Fibroblast of lung (primary cell): ENCODE measurements at regions not wholly inside any gene's neighbourhood (a gene's known extent, or its start where the extent isn't known, plus 50 kb on each side); places are given as distances from the start of the nearest gene placed in this dataset.

Experiments
- DNase-seq, 2 donors: peaks; one replicate each; pipeline versions ENCODE4 v3.0.0 to v3.0.0-alpha.2; 2010; ENCODE audit warnings: low read depth in 2 of 2
- H2AFZ ChIP-seq: 2 replicates; pipeline ENCODE4 v1.5.1; 2012; ENCODE audit warnings: low read length, control low read depth, inconsistent platforms
- H3K27ac ChIP-seq: 2 replicates; pipeline ENCODE4 v1.5.1; 2011; ENCODE audit warnings: low read length, control low read depth; ENCODE audit not compliant: insufficient read depth
- H3K27me3 ChIP-seq: 2 replicates; pipeline ENCODE4 v1.5.1; 2011; ENCODE audit warnings: mild to moderate bottlenecking, low read length; ENCODE audit not compliant: control insufficient read depth, insufficient read depth
- H3K36me3 ChIP-seq: 2 replicates; pipeline ENCODE4 v1.5.1; 2011; ENCODE audit warnings: low read length; ENCODE audit not compliant: control insufficient read depth, insufficient read depth
- H3K4me1 ChIP-seq: 2 replicates; pipeline ENCODE4 v1.5.1; 2011; ENCODE audit warnings: low read length; ENCODE audit not compliant: control insufficient read depth, insufficient read depth; ENCODE audit errors: extremely low read depth
- H3K4me2 ChIP-seq: 2 replicates; pipeline ENCODE4 v1.5.1; 2011; ENCODE audit warnings: low read length, control low read depth; ENCODE audit not compliant: insufficient read depth; ENCODE audit errors: extremely low read depth
- H3K4me3 ChIP-seq, 4 experiments: fragments of 200-600 bp in 1 of 4; sonication (generic) in 1 of 4; replicated peaks in 1 of 4; 2 replicates each; pipeline ENCODE4 v1.5.1; 2011 to 2016; ENCODE audit warnings: low read length in 4 of 4, low read depth in 3 of 4, mild to moderate bottlenecking in 3 of 4, control low read depth in 2 of 4, inconsistent platforms in 1 of 4, mixed read lengths in 1 of 4; ENCODE audit not compliant: insufficient read depth in 1 of 4; ENCODE audit errors: control extremely low read depth in 1 of 4
- H3K79me2 ChIP-seq: 2 replicates; pipeline ENCODE4 v1.5.1; 2012; ENCODE audit warnings: mild to moderate bottlenecking, low read length, inconsistent platforms; ENCODE audit not compliant: control insufficient read depth, insufficient read depth
- H3K9ac ChIP-seq: 2 replicates; pipeline ENCODE4 v1.5.1; 2011; ENCODE audit warnings: mild to moderate bottlenecking, low read length, control low read depth; ENCODE audit not compliant: insufficient read depth
- H3K9me3 ChIP-seq: 2 replicates; pipeline ENCODE4 v1.5.1; 2012; ENCODE audit warnings: low read depth, low read length; ENCODE audit not compliant: control insufficient read depth, insufficient read depth
- H4K20me1 ChIP-seq: 2 replicates; pipeline ENCODE4 v1.5.1; 2011; ENCODE audit warnings: low read length; ENCODE audit not compliant: control insufficient read depth, insufficient read depth; ENCODE audit errors: extremely low read depth
- EZH2 ChIP-seq: IDR thresholded peaks from 2 replicates; pipeline ENCODE4 v1.5.1; 2012; ENCODE audit warnings: low read length, control low read depth, mild to moderate bottlenecking; ENCODE audit errors: missing control alignments
- TF ChIP-seq, protein P1 (sequence below), 2 donors: IDR thresholded peaks in 1 of 2; conservative IDR thresholded peaks in 1 of 2; 1 replicate in 1 of 2; 2 replicates in 1 of 2; pipeline ENCODE4 v1.5.1; 2011 to 2012; ENCODE audit warnings: low read length in 2 of 2, control low read depth in 1 of 2, inconsistent platforms in 1 of 2, low read depth in 1 of 2, mild to moderate bottlenecking in 1 of 2

DNA sequence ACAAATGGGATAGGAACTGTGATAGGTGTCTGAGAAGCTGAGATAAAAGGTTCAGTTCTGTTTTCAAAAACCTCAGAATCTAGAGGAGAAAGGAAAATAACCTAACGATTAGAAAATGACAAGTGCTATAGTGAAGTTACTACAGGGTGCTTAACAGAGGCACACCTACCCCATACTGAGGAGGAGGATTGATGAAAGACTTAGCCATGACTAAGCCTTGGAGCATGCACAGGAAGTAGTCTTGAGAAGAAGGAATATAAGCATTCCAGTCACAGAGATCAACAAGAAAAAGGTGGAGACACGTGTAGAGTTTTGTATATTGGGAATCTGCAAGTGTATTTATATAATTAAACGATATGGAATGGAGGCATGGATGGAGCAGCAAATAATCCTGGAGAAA, 1225.5 kb upstream of the CELF2 start:
- TF ChIP-seq EZH2 = no peak
- TF ChIP-seq, protein P1, sequence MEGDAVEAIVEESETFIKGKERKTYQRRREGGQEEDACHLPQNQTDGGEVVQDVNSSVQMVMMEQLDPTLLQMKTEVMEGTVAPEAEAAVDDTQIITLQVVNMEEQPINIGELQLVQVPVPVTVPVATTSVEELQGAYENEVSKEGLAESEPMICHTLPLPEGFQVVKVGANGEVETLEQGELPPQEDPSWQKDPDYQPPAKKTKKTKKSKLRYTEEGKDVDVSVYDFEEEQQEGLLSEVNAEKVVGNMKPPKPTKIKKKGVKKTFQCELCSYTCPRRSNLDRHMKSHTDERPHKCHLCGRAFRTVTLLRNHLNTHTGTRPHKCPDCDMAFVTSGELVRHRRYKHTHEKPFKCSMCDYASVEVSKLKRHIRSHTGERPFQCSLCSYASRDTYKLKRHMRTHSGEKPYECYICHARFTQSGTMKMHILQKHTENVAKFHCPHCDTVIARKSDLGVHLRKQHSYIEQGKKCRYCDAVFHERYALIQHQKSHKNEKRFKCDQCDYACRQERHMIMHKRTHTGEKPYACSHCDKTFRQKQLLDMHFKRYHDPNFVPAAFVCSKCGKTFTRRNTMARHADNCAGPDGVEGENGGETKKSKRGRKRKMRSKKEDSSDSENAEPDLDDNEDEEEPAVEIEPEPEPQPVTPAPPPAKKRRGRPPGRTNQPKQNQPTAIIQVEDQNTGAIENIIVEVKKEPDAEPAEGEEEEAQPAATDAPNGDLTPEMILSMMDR (conservative IDR thresholded peaks at IDR 0.05 in 1 of 2, IDR thresholded peaks at IDR 0.05 in 1 of 2; ENCODE audit: low read depth in 1 of 2, low read length in 2 of 2) = no peak
- DNase-seq = peak in 1 of 2 donors; percentile 82
- Histone ChIP-seq H3K36me3 (no peaks in the 10 kb centered on the region), H3K27ac (no peak overlapping the region), H3K4me3 (no peak overlapping the region), H3K4me1 (no peaks in the 10 kb centered on the region), H3K9me3 (no peaks in the 10 kb centered on the region), H4K20me1 (no peaks in the 10 kb centered on the region), H3K27me3 (no peaks in the 10 kb centered on the region), H2AFZ (no peak overlapping the region), H3K4me2 (no peak overlapping the region), H3K9ac (no peak overlapping the region), H3K79me2 (no peaks in the 10 kb centered on the region)

DNA sequence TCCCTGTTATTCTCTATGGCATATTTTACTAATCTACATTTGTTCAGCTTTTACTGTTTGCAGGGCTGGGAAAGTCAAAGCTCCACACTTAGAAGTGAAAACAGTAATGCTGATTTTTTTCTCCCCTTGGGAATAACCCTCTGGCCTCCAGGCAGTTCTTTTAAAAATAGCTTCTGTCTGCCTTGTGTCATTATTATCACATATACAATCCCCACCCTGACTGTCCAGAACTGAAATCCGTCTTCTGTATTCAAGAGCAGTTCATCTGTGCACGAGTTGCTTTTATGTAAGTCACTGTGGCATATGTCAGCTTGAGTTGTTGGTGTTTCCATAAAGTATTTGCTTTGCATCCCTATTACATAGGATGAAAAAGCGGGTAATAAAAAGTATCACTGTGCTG, 1221.1 kb upstream of the CELF2 start:
- Histone ChIP-seq H3K4me3 (no peak overlapping the region), H3K79me2 (no peaks in the 10 kb centered on the region), H3K9me3 (no peaks in the 10 kb centered on the region), H3K36me3 (no peaks in the 10 kb centered on the region), H3K27ac (no peak overlapping the region), H4K20me1 (no peaks in the 10 kb centered on the region), H3K9ac (no peak overlapping the region), H2AFZ (no peak overlapping the region), H3K27me3 (no peaks in the 10 kb centered on the region), H3K4me1 (no peaks in the 10 kb centered on the region), H3K4me2 (no peak overlapping the region)
- TF ChIP-seq, protein P1 (conservative IDR thresholded peaks at IDR 0.05 in 1 of 2, IDR thresholded peaks at IDR 0.05 in 1 of 2; ENCODE audit: low read depth in 1 of 2, low read length in 2 of 2) = no peak
- no peak for TF ChIP-seq EZH2
- DNase-seq = no peak

DNA sequence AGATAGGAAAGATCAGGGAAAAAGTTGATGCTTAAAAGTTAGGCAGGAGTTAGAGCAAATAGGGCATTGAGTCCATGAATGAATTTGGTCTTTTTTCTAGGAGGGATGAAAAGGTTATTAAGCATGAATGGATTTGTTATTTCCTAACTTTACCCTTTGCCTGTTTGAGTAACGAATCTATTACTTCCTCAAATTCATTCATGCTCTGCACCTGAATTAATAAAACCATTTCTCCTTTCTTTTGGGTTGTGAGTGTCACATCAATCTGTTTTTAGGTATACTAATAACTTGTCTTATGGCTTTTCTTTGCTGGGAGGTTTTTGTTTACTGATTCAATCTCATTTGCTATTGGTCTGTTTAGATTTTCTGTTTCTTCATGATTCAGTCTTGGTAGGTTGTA, 1217.7 kb upstream of the CELF2 start:
- Histone ChIP-seq H3K27me3 (no peaks in the 10 kb centered on the region), H3K27ac (no peak overlapping the region), H3K9ac (no peak overlapping the region), H3K36me3 (no peaks in the 10 kb centered on the region), H3K79me2 (no peaks in the 10 kb centered on the region), H3K4me3 (no peak overlapping the region), H2AFZ (no peak overlapping the region), H3K9me3 (no peaks in the 10 kb centered on the region), H3K4me1 (no peaks in the 10 kb centered on the region), H4K20me1 (no peaks in the 10 kb centered on the region), H3K4me2 (no peak overlapping the region)
- DNase-seq = no peak
- no peak for TF ChIP-seq EZH2
- TF ChIP-seq, protein P1 (conservative IDR thresholded peaks at IDR 0.05 in 1 of 2, IDR thresholded peaks at IDR 0.05 in 1 of 2; ENCODE audit: low read depth in 1 of 2, low read length in 2 of 2) = no peak
